GM19193 (cell line): ENCODE measurements at regions not wholly inside any gene's neighbourhood (a gene's known extent, or its start where the extent isn't known, plus 50 kb on each side); places are given as distances from the start of the nearest gene placed in this dataset.

Experiments used
- POLR2A ChIP-seq: IDR thresholded peaks from 4 replicates; pipeline ENCODE4 v1.6.1; 2011; ENCODE audit not compliant: insufficient read depth, insufficient read length; ENCODE audit errors: extremely low read depth

- no peak for TF ChIP-seq POLR2A
Observed at GRCh38 chr1:87826681-87827251, 498.1 kb downstream of the LMO4 start.

DNA sequence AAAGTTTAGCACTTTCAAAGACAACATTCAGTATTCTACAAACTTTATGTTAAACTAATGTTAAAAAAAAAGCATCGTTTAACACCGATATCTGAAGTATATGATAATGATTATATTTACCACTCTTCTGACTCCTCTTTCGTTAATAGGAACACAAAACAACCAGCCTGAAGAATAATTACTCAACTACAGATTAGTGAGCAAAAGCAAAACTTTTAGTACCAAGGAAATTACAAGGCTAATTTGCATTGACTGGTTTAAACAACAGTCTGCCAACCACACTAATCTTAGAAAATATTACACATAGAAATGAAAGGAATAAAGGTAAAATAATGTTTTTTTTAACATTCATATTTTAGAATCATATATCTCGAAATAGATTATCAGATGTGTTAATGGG is 500.7 kb downstream of the LMO4 start:
- TF ChIP-seq POLR2A = no peak

- no peak for TF ChIP-seq POLR2A
Observed at GRCh38 chr1:87830432-87830978, 501.8 kb downstream of the LMO4 start.

- TF ChIP-seq POLR2A = no peak
Observed at GRCh38 chr1:87833166-87833565, 504.5 kb downstream of the LMO4 start.

DNA sequence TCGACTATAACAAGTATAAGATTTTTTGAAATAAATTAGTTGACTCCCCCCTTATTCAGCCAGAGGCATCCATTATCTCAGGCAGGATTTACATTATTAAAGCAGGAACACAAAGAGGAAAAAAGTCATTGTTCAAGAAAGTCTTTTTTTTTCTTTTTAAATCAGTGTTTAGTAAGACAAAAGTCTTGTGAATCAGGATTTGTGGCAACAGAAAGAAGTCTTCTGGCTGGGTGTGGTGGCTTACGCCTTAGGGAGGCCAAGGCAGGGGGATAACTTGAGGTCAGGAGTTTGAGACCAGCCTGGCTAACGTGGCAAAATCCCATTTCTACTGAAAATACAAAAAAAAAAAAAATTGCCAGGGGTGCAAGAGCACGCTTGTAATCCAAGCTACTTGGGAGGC is 505.5 kb downstream of the LMO4 start:
- no peak for TF ChIP-seq POLR2A

- TF ChIP-seq POLR2A = no peak
Observed at GRCh38 chr1:87834941-87835340, 506.3 kb downstream of the LMO4 start.

GRCh38 chr1:87840767-87841166 is 512.1 kb downstream of the LMO4 start:
- TF ChIP-seq POLR2A = no peak

GRCh38 chr1:87841332-87841731 is 512.7 kb downstream of the LMO4 start:
- TF ChIP-seq POLR2A = no peak

GRCh38 chr1:87842156-87842555 is 513.5 kb downstream of the LMO4 start:
- TF ChIP-seq POLR2A = no peak

DNA sequence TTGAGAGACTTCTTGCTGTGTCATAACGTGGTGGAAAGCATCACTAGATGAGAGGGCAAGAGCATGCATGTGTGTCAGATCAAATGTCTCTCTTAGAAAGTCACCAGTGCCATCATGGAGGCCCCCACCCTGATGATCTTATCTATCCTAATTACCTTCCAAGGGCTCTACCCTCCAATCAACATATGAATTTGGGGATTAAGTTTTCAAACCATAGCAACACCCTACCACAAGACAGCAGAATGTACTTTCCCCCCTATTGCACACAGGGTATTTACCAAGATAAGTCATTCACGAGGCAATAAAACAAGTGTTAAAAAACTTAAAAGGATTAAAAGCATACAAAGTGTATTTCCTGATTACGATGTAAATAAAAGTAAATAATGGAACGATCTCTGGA is 515.6 kb downstream of the LMO4 start:
- TF ChIP-seq POLR2A = no peak

GRCh38 chr1:87851490-87851889 is 522.8 kb downstream of the LMO4 start:
- no peak for TF ChIP-seq POLR2A

DNA sequence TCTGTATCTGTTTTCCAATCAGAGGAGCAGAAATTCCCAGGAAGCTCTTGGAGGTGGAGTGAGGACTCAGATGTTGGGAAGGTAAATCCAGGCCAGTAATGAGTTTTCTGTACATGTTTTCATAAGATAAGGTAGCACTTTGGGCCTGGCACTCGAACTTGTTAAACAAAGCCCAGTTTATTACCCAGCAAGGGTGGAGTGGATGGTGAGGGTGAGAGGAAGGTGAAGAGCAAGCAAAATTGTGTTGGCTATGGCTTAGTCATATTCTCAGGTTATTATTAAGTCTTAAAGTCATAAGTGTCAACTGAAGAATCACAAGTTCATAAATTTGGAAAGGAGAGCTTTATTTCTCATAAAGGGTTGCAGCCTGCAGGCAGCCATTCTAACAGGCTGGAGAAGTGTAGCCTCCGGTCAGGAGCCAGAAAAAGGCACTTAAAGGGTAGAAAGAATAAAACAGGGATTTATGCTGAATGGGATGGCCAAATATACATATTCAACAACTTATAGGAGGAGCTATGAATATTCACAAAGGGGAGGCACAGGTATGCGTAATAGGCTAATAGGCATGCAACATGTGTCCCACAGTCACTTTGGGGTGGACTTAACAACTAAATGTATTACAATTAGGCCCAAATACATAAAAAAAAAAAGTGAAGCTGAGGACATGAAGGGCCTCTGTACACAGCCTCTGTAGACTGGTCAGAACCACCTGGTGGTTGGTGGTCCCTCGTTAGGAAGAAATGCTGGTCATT is 523.9 kb downstream of the LMO4 start:
- TF ChIP-seq POLR2A = no peak

- no peak for TF ChIP-seq POLR2A
Observed at GRCh38 chr1:87853576-87854351, 525.1 kb downstream of the LMO4 start.

- TF ChIP-seq POLR2A = no peak
Observed at GRCh38 chr1:87863317-87863716, 534.6 kb downstream of the LMO4 start.

GRCh38 chr1:87864676-87865075 is 536.0 kb downstream of the LMO4 start:
- TF ChIP-seq POLR2A = no peak

DNA sequence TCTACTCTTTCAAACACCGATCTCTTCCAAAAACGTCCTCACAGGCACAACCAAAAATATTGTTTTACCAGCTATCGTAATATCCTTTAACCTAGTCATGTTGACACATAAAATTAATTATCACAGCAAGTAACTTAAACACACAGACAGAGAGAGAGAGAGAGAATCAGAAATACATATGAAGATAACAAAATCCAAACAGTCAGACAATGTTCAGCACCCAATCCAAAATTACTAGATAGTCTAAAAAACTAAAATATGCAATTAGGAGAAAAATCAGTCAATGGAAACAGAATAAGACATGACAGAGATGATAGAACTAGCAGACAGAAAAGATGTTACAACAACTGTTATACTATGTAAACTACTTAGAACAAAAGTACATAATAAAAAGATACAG is 537.7 kb downstream of the LMO4 start:
- TF ChIP-seq POLR2A = no peak

DNA sequence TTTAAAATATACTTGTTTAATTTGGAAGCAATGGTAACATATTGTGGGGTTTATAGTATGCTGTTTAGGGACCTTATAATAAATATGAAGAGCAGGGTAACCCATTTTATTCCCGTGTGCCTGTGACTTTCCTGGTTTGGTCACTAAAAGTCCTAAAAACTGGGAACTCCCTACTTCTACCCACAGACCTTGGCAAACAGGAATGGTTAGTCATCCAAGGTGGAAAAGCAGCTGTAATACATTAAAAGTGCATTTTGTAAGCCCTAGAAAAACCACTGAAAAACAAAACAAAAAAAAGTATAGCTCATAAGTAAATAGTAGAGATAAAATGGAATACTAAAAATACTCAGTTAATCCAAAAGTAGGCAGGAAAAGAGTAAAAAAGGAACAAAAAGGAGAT is 538.9 kb downstream of the LMO4 start:
- TF ChIP-seq POLR2A = no peak

GRCh38 chr1:87869567-87869966 is 540.9 kb downstream of the LMO4 start:
- TF ChIP-seq POLR2A = no peak
